Fibroblast of skin of back (primary cell): ENCODE measurements at regions not wholly inside any gene's neighbourhood (a gene's known extent, or its start where the extent isn't known, plus 50 kb on each side); places are given as distances from the start of the nearest gene placed in this dataset.
"Not testable (repeated sequence)": the region's sequence is repeated elsewhere in the genome, so short reads cannot be mapped to it uniquely, and the experiment has no call there.

Experiments
- DNase-seq: peaks from one replicate; pipeline ENCODE4 v3.0.0-alpha.2; 2013

DNA sequence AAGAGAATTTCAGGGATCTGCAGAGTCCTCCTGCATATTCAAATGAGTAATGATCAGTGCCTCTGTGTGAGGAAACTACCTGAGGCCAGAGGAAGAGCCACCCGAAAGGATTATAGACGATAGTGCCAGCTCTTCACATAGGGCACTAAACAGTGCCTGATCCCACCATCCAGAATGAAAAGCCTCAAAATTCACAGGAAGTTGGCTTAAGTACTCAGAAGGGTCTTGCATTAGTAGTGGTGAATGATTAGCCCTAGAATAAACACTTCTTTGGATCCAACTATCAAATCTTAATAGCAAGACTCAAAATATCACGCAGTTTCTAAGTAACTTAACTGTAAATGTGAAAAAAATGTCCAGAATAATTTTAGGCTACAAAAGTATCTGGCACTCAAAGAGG lies 324.4 kb downstream of the ZNF674 start:
- no peak for DNase-seq

DNA sequence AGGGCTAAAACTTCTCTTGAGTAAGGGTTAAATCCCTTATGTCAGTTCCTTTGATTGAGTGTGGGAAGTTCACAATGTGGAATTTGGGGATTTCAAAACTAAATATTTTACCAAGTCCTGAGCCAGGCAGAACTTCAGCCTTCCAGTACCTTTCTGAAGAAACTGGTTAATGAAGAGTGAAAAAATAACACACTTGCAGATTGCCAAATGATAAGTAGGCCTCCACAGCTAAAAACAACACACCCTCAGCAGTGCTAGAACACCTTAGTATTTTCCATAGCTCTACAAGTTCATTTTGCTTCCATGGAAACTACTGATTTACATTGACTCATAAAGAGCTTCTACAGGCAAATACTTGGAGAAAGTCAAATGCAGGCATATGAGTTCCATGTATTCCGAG lies 326.8 kb downstream of the ZNF674 start:
- no peak for DNase-seq

- DNase-seq = no peak
These were observed 328.8 kb downstream of the ZNF674 start for GRCh38 chrX:46216406-46216805.

GRCh38 chrX:46211079-46211478 lies 334.1 kb downstream of the ZNF674 start:
- no peak for DNase-seq

DNA sequence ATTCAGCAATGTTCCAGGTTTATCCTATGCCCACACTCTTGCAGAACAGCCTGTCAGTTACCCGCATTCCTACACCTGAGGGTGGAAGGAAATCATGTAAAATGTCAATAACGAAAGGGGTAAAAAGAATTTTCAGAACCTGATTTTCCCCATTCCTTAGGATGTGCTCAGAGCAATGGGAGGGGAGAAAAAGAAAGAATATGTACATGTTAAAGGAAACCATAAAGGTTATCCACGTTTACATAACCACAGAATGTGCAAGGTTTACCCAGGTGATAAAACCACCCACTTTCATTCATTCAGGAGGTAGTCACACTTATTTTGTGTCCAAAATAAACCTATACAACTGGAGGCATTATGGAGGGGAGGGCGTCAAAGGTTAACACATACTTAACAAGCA lies 335.5 kb downstream of the ZNF674 start:
- no peak for DNase-seq

DNA sequence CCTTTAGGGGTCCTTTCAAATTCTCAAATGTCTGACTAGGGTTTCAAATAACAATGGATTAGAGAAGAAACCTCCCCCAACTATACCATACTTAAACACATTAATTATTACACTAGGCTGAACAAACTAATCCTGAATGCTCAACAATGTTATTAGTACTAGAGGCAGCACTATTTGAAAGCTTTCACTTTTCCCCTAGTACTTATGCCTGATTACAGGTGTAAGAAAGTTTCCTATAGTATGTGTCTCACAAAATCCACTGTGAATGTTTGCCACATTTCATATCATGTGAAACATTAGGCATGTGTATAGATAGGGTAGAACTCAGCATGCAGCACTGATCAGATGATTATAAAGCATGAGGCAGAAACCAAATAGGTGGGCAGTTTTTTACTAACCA lies 336.2 kb downstream of the ZNF674 start:
- DNase-seq = no peak

DNA sequence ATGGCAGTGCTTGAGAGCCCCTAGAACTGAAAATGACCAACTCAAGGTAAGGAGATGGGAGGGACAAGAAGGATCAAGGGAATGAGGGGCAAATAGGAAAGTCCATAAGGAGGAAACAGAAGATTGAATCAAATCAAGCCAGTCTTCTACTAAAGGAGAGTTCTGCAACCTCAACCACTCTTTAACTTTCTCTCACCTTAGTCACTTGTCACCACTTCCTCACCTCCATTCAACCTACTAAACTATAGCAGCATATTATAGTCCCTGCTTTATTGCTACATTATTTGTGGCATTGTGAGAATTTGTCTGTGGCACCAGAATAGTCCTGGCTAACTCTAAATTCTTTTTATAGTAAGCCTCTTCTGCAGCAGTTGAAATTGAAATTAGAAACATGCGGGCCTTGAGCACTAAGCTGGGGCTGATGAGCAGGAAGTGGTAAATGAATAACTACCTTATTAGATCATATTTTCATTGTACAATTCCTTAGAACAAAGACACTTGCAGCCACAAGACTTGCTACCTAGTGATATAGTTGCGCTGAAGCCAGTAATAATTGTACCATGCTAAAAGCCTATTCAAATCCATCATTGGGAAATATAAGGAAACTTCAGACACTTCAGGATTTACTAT lies 336.9 kb downstream of the ZNF674 start:
- peak; percentile 69 for DNase-seq

DNA sequence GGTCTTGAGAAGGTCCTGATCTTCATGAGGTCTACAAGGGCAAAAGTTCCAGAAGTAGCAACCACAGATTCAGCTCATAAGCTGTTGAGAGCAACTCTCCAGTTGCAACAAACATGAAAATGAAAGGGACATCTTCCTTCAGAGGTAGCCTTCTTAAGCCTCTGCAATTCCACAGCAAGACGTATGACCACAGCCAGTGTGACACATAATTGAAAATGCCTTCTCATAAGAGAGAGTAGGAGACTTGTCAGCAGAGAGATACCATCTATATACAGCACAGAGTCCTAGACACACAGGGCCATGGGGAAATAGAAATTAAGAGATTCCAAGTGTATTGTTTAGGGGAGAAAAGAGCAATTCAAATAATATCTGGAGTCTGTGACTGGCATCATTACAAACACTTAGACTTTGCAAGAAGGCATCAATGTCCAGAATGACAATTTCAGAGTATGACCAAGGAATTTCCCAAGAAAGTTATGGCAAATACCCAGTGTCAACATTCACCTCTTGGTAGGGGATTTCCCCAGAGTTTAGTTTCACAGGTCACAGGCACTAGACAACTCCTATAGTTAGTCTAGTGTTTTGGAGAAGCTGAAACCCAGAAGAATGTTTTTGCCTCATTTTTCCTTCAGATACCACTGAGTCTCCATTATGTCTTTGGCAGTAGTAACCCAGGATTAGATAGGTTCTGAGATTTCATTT lies 340.3 kb downstream of the ZNF674 start:
- no peak for DNase-seq

- DNase-seq = no peak
These were observed 342.3 kb downstream of the ZNF674 start for GRCh38 chrX:46202733-46203514.

GRCh38 chrX:46200413-46200812 lies 344.8 kb downstream of the ZNF674 start:
- no peak for DNase-seq

DNA sequence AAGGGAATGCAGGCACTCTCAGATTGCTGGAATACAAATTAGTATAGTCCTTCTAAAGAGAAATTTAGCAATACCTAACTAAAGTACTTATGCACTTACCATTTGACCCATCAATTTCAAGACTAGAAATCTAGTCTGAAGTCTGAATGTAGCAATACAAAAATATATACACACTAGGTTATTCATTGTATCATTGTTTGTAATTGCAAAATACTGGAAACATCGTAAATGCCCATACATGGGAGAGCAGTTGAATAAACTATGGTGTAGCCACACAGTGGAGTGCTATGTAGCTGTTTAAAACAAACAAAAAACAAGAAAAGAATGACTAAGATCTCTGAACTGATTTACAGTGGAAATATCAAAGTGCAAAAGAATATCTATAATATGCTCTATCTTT lies 346.4 kb downstream of the ZNF674 start:
- no peak for DNase-seq

GRCh38 chrX:46186811-46187106 lies 358.5 kb downstream of the ZNF674 start:
- not testable (repeated sequence) for DNase-seq

DNA sequence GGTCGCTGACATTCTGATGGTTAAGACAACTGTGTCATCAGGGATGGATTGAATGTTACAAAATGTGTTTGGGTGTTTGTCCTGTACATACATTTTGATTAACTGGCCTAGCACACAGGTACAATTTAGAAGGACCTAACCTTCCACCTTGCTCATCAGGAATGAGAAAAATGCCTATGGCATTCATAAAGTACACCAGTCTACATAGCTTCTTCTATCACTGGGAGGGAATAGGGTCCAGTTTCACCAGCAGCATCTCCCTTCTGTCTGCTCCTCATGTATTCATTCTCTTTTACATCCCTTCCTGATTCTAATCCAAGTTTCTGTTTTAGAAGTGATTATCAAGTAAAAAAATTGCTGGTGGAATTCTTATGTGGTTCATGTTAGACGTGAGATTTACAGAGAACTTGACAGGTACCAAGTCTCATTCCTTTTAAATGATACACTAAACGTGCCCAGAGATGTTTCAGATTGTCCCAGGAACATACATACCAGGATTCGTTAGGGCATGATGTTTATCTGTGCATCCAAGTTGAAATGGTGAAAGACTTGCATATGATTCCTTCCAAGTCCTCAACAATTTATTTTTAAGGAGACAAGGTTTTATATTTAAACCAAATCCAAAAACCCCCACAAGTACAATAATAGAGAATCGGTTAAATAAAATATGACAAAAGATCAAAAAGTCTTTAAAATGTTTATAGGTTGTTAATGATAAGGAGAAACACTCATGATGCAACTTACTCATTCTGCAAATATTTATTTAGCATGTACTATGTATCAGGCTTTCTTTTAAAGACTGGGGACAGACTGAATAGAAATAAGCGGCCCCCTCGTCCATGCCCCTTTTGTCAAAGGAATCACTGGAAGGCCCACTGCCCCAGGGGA lies 359.1 kb downstream of the ZNF674 start:
- no peak for DNase-seq

DNA sequence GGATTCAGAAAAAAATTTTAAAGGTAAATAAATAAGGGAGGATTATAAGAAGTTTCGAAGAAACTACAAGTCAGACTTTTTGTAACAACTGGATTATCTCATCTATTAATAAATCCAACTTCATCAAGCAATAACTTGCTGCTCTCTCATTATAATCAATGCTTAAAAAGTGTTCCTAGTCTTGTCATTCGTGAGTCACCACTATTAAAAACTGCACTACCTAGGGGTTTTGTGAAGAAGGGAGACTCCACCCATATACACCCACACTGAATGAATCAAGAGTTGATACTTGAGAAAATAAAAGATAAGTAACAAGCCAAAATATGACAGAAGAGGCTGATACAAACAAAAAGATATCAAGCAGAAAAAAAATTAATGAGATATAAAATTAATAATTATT lies 360.5 kb downstream of the ZNF674 start:
- DNase-seq = no peak

GRCh38 chrX:46180258-46180687 lies 364.9 kb downstream of the ZNF674 start:
- DNase-seq = peak; percentile 89

DNA sequence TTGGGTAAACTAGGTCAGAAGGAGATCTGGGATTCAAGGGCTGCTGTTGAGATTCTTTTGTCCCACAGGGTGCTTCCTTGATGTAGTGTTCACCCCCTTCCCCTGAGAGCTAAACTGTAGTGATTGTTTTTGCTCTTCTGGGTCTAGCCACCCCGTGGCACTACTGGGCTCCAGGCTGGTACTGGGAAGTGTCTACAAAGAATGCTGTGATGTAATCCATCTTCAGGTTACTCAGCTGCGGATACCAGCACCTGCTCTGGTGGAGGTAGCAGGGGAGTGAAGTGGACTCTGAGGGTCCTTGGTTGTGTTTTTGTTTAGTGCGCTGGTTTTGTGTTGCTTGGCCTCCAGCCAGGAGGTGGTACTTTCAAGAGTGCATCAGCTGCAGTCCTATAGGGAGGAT lies 365.5 kb downstream of the ZNF674 start:
- no peak for DNase-seq

GRCh38 chrX:46178763-46179162 lies 366.5 kb downstream of the ZNF674 start:
- DNase-seq = no peak

GRCh38 chrX:46173159-46173558 lies 372.1 kb downstream of the ZNF674 start:
- no peak for DNase-seq

DNA sequence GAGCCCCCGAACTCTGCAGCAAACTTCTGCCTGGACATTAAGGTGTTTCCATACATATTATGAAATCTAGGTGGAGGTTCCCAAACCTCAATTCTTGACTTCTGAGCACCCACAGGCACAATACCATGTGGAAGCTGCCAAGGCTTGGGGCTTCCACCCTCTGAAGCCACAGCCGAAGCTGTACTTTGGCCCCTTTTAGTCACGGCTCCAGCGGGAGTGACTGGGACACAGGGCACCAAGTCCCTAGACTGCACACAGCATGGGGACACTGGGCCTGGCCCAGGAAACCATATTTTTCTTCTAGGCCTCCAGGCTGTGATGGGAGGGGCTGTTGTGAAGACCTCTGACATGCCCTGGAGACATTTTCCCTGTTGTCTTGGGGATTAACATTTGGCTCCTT lies 373.8 kb downstream of the ZNF674 start:
- DNase-seq = not testable (repeated sequence)

GRCh38 chrX:46169808-46170207 lies 375.4 kb downstream of the ZNF674 start:
- DNase-seq = no peak

- no peak for DNase-seq
These were observed 377.0 kb downstream of the ZNF674 start for GRCh38 chrX:46168254-46168653.

DNA sequence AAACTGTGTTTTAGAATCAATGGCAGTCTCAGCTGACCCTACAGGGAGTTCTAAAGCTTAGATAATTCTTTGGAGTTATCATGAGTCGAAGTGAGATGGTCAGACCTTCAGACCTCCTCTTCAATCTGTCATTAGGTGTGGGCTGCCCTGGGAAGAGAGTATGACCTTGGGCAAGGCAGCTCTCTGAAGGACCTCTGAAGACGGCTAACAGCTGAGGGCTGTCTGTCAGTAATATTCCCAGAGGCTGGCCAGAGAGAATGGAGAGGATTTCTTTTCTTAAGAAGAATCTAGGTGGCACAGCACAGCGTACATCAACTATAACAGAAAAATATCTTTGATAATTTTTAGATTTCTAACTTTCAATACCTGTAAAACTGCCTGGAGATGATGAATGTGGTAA lies 379.4 kb downstream of the ZNF674 start:
- DNase-seq = no peak

DNA sequence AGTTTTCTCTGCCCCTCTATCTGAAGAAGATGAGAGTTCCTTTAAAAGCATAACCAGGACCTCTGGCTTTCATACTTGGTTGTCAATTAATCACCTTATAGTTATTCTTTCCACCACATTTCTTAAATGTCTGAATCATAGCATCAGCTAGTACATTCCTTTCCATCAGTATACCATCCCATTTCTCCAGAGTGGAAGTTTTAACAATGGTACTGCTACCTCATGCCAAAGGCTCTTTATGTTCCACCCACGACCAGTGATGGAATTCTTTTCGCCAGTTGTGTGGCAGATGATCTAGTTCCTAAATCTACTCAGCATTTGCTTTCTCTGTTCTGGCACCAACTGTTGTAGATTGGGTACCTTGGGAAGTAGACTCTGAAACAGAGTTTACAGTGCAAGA lies 379.8 kb downstream of the ZNF674 start:
- DNase-seq = peak; percentile 77
